ENCODE measurements at regions not wholly inside any gene's neighbourhood (a gene's known extent, or its start where the extent isn't known, plus 50 kb on each side); places are given as distances from the start of the nearest gene placed in this dataset.

GRCh38 chr12:94754653-94755052, 104.3 kb upstream of the TMCC3 start:
- DNase-seq, result no peak
- H3K4me3 ChIP-seq (replicated peaks in 1 of 3; ENCODE audit: low read depth in 2 of 3, low read length in 3 of 3), result no peak overlapping the region
- no peaks in the 10 kb centered on the region for H3K4me1 ChIP-seq (ENCODE audit: control insufficient read depth in 1 of 2, insufficient read depth in 2 of 2, low read length in 2 of 2)
- H3K79me2 ChIP-seq (ENCODE audit: insufficient read depth, low read length), result no peaks in the 10 kb centered on the region
- Mint-ChIP-seq H3K27me3 (ENCODE audit: low read depth in 3 of 3) (peaks cover 1 to 9% (median 2%) of the 10 kb centered on the region in 3 donors), H3K27ac (peak overlapping the region in 1 of 7 donors; percentile 33), H3K4me1 (no peaks in the 10 kb centered on the region), H3K4me3 (no peak overlapping the region), H3K9me3 (no peaks in the 10 kb centered on the region), H3K36me3 (no peaks in the 10 kb centered on the region)
- no peak overlapping the region for H2AFZ ChIP-seq (ENCODE audit: insufficient read depth, low read depth, low read length, poor library complexity, severe bottlenecking)
- TF ChIP-seq CTCF (IDR thresholded peaks at IDR 0.05), result peak; percentile 8
- no peaks in the 10 kb centered on the region for H3K9me3 ChIP-seq (replicated peaks in 1 of 2; ENCODE audit: control insufficient read depth in 1 of 2, insufficient read depth in 1 of 2, low read length in 2 of 2)
- H3K9ac ChIP-seq (ENCODE audit: insufficient read depth, low read length, poor library complexity, severe bottlenecking), result no peak overlapping the region
- no peak overlapping the region for H3K4me2 ChIP-seq (replicated peaks; ENCODE audit: extremely low read depth, low read length, poor library complexity, severe bottlenecking)
- no peaks in the 10 kb centered on the region for H4K20me1 ChIP-seq (ENCODE audit: insufficient read depth, low read length)
- H3K27ac ChIP-seq (ENCODE audit: low read depth in 1 of 2, low read length in 2 of 2), result no peak overlapping the region
- H3K27me3 ChIP-seq (ENCODE audit: control insufficient read depth in 2 of 2, insufficient read depth in 2 of 2, low read length in 2 of 2), result no peaks in the 10 kb centered on the region
- intact Hi-C loops (cut with micrococcal nuclease), result no loop called here
- no peaks in the 10 kb centered on the region for H3K36me3 ChIP-seq (replicated peaks in 1 of 2; ENCODE audit: control insufficient read depth in 1 of 2, insufficient read depth in 2 of 2, low read length in 2 of 2)

- no peak for DNase-seq
- H3K4me1 Mint-ChIP-seq, result no peaks in the 10 kb centered on the region
- H2AFZ ChIP-seq (ENCODE audit: insufficient read depth, low read depth, low read length, poor library complexity, severe bottlenecking), result no peak overlapping the region
- no peak for TF ChIP-seq CTCF (IDR thresholded peaks at IDR 0.05)
- H3K9me3 Mint-ChIP-seq, result peaks cover 0 to 2% (median 0%) of the 10 kb centered on the region in 7 donors
- H3K27me3 Mint-ChIP-seq (ENCODE audit: low read depth in 3 of 3), result peaks cover 2 to 6% (median 3%) of the 10 kb centered on the region in 3 donors
- no peaks in the 10 kb centered on the region for H3K79me2 ChIP-seq (ENCODE audit: insufficient read depth, low read length)
- no peaks in the 10 kb centered on the region for H3K36me3 ChIP-seq (replicated peaks in 1 of 2; ENCODE audit: control insufficient read depth in 1 of 2, insufficient read depth in 2 of 2, low read length in 2 of 2)
- H3K27me3 ChIP-seq (ENCODE audit: control insufficient read depth in 2 of 2, insufficient read depth in 2 of 2, low read length in 2 of 2), result no peaks in the 10 kb centered on the region
- 83% methylated on average over 7 of the region's 7 CpGs for WGBS (ENCODE audit: insufficient coverage)
- intact Hi-C loops (cut with micrococcal nuclease), result no loop called here
- H3K4me3 Mint-ChIP-seq, result no peak overlapping the region
- H3K9ac ChIP-seq (ENCODE audit: insufficient read depth, low read length, poor library complexity, severe bottlenecking), result no peak overlapping the region
- no peak overlapping the region for H3K4me2 ChIP-seq (replicated peaks; ENCODE audit: extremely low read depth, low read length, poor library complexity, severe bottlenecking)
- no peak overlapping the region for H3K27ac ChIP-seq (ENCODE audit: low read depth in 1 of 2, low read length in 2 of 2)
- H3K4me3 ChIP-seq (replicated peaks in 1 of 3; ENCODE audit: low read depth in 2 of 3, low read length in 3 of 3), result no peak overlapping the region
- H3K27ac Mint-ChIP-seq, result peak overlapping the region in 1 of 7 donors; percentile 48
- H4K20me1 ChIP-seq (ENCODE audit: insufficient read depth, low read length), result no peaks in the 10 kb centered on the region
- no peaks in the 10 kb centered on the region for H3K4me1 ChIP-seq (ENCODE audit: control insufficient read depth in 1 of 2, insufficient read depth in 2 of 2, low read length in 2 of 2)
- no peaks in the 10 kb centered on the region for H3K36me3 Mint-ChIP-seq
- no peaks in the 10 kb centered on the region for H3K9me3 ChIP-seq (replicated peaks in 1 of 2; ENCODE audit: control insufficient read depth in 1 of 2, insufficient read depth in 1 of 2, low read length in 2 of 2)
Measured at GRCh38 chr12:94753036-94753679, 102.8 kb upstream of the TMCC3 start.

Measured in CD14-positive monocyte (primary cell).